Lung (tissue), 11 donors: ENCODE measurements at regions not wholly inside any gene's neighbourhood (a gene's known extent, or its start where the extent isn't known, plus 50 kb on each side); places are given as distances from the start of the nearest gene placed in this dataset.

ENCODE experiments used
- ATAC-seq: fragments of 200-7000 bp; cut with Tn5 transposase; one replicate; pipeline ENCODE4 v1.9.1; 2020; ENCODE audit warnings: moderate number of reproducible peaks; ENCODE audit not compliant: insufficient read depth, low FRiP score
- DNase-seq, 3 donors: peaks; one replicate each; pipeline ENCODE4 v3.0.0-alpha.2; 2013 to 2017
- H3K27ac ChIP-seq, 2 donors: one replicate each; pipeline ENCODE4 v1.5.1; 2013; ENCODE audit warnings: mild to moderate bottlenecking in 2 of 2, moderate library complexity in 2 of 2, control low read depth in 1 of 2, inconsistent platforms in 1 of 2, low read depth in 1 of 2, low read length in 1 of 2
- H3K27me3 ChIP-seq, 3 donors: one replicate each; pipeline ENCODE4 v1.5.1; 2013; ENCODE audit warnings: low read length in 2 of 3; ENCODE audit not compliant: control insufficient read depth in 3 of 3, insufficient read depth in 3 of 3
- H3K36me3 ChIP-seq, 4 donors: one replicate each; pipeline ENCODE4 v1.5.1; 2013; ENCODE audit warnings: low read length in 4 of 4, mild to moderate bottlenecking in 1 of 4, moderate library complexity in 1 of 4; ENCODE audit not compliant: control insufficient read depth in 4 of 4, insufficient read depth in 4 of 4
- H3K4me1 ChIP-seq, 5 donors: one replicate each; pipeline ENCODE4 v1.5.1; 2013; ENCODE audit warnings: low read length in 5 of 5, mild to moderate bottlenecking in 2 of 5, moderate library complexity in 1 of 5; ENCODE audit not compliant: control insufficient read depth in 5 of 5, insufficient read depth in 5 of 5
- H3K4me3 ChIP-seq: one replicate; pipeline ENCODE4 v1.5.1; 2013; ENCODE audit warnings: mild to moderate bottlenecking, control low read depth, moderate library complexity
- H3K9ac ChIP-seq, 2 donors: one replicate each; pipeline ENCODE4 v1.5.1; 2013; ENCODE audit warnings: low read length in 2 of 2, control low read depth in 1 of 2; ENCODE audit not compliant: insufficient read depth in 1 of 2
- H3K9me3 ChIP-seq, 4 donors: one replicate each; pipeline ENCODE4 v1.5.1; 2013; ENCODE audit warnings: low read length in 3 of 4, mild to moderate bottlenecking in 1 of 4, moderate library complexity in 1 of 4; ENCODE audit not compliant: control insufficient read depth in 4 of 4, insufficient read depth in 3 of 4
- CTCF ChIP-seq: IDR thresholded peaks from 2 replicates; pipeline ENCODE4 v1.5.1; 2012; ENCODE audit warnings: mild to moderate bottlenecking; ENCODE audit errors: control extremely low read depth, extremely low read depth
- WGBS, 2 donors: extraction: QIAGEN DNeasy Blood & Tissue Kit; methylation state at CpG; one replicate each; pipeline ENCODE4 v1.1.7; 2013; 5-methylcytosine and 5-hydroxymethylcytosine counted together
- donor health status: control.
- donor health status: control.
- donor health status: Bipolar disorder and iron deficiency.
- donor health status: healthy.
- donor health status: DM: yes; HTN: yes; CAD: no.

- no peak for ATAC-seq
- H3K27ac ChIP-seq: no peak overlapping the region
- peaks cover 0 to 3% (median 0%) of the 10 kb centered on the region in 4 donors for H3K9me3 ChIP-seq
- H3K27me3 ChIP-seq: no peaks in the 10 kb centered on the region
- no peaks in the 10 kb centered on the region for H3K36me3 ChIP-seq
- DNase-seq: no peak
- WGBS, 2 donors: 92 to 96% methylated on average over 9 of the region's 9 CpGs
- TF ChIP-seq CTCF: no peak
- no peak overlapping the region for H3K4me3 ChIP-seq
- no peak overlapping the region for H3K9ac ChIP-seq
- H3K4me1 ChIP-seq: peaks cover 0 to 24% (median 11%) of the 10 kb centered on the region in 5 donors
These were observed 62.2 kb downstream of the HES1 start for GRCh38 chr3:194197981-194198695.

GRCh38 chr3:194198938-194199337 is 63.0 kb downstream of the HES1 start:
- H3K4me3 ChIP-seq: no peak overlapping the region
- H3K4me1 ChIP-seq: peaks cover 0 to 25% (median 11%) of the 10 kb centered on the region in 5 donors
- no peak overlapping the region for H3K27ac ChIP-seq
- H3K36me3 ChIP-seq: no peaks in the 10 kb centered on the region
- DNase-seq: no peak
- no peak overlapping the region for H3K9ac ChIP-seq
- H3K27me3 ChIP-seq: no peaks in the 10 kb centered on the region
- ATAC-seq: no peak
- H3K9me3 ChIP-seq: peaks cover 0 to 3% (median 0%) of the 10 kb centered on the region in 4 donors
- WGBS, 2 donors: 82 to 84% methylated on average over 3 of the region's 3 CpGs
- no peak for TF ChIP-seq CTCF

- peak; percentile 33 to 64 (median 57) for DNase-seq
- H3K4me1 ChIP-seq: peaks cover 0 to 33% (median 8%) of the 10 kb centered on the region in 5 donors
- H3K4me3 ChIP-seq: no peak overlapping the region
- no peaks in the 10 kb centered on the region for H3K27me3 ChIP-seq
- H3K9ac ChIP-seq: peak overlapping the region in 1 of 2 donors; percentile 27
- H3K9me3 ChIP-seq: peaks cover 0 to 3% (median 0%) of the 10 kb centered on the region in 4 donors
- H3K36me3 ChIP-seq: no peaks in the 10 kb centered on the region
- WGBS, 2 donors: 83 to 94% methylated on average over 6 of the region's 6 CpGs
- TF ChIP-seq CTCF: no peak
- no peak for ATAC-seq
- H3K27ac ChIP-seq: no peak overlapping the region
These were observed 64.6 kb downstream of the HES1 start for GRCh38 chr3:194200422-194201081.
